Endothelial cell (in vitro differentiated cells): ENCODE measurements at regions not wholly inside any gene's neighbourhood (a gene's known extent, or its start where the extent isn't known, plus 50 kb on each side); places are given as distances from the start of the nearest gene placed in this dataset.
A peak's percentile ranks its signal among the peaks of the same experiment; 100 is the strongest.

Experiments
- DNase-seq: peaks from one replicate; pipeline ENCODE4 v3.0.0; 2021; ENCODE audit warnings: low spot score
- H3K27ac Mint-ChIP-seq: one replicate; pipeline ENCODE4 v1.8.0; 2021; ENCODE audit warnings: mixed read lengths, inconsistent platforms; ENCODE audit not compliant: unreplicated experiment
- H3K27me3 Mint-ChIP-seq: one replicate; pipeline ENCODE4 v1.8.0; 2021; ENCODE audit warnings: mild to moderate bottlenecking, moderate library complexity, mixed read lengths, inconsistent platforms; ENCODE audit not compliant: unreplicated experiment
- H3K36me3 Mint-ChIP-seq: one replicate; pipeline ENCODE4 v1.8.0; 2021; ENCODE audit warnings: mild to moderate bottlenecking, low read depth, mixed read lengths, inconsistent platforms; ENCODE audit not compliant: unreplicated experiment
- H3K4me1 Mint-ChIP-seq: one replicate; pipeline ENCODE4 v1.8.0; 2021; ENCODE audit warnings: mild to moderate bottlenecking, mixed read lengths, inconsistent platforms; ENCODE audit not compliant: unreplicated experiment
- H3K4me3 Mint-ChIP-seq: one replicate; pipeline ENCODE4 v1.8.0; 2021; ENCODE audit warnings: mild to moderate bottlenecking, mixed read lengths, inconsistent platforms; ENCODE audit not compliant: unreplicated experiment
- H3K9me3 Mint-ChIP-seq: one replicate; pipeline ENCODE4 v1.8.0; 2021; ENCODE audit warnings: mixed read lengths, inconsistent platforms; ENCODE audit not compliant: unreplicated experiment
- TF ChIP-seq, protein P1 (sequence below): fragments of 200-600 bp; sonication (generic); IDR thresholded peaks from one replicate; pipeline ENCODE4 v1.5.0; 2021; ENCODE audit warnings: antibody characterized with exemption; ENCODE audit not compliant: unreplicated experiment

DNA sequence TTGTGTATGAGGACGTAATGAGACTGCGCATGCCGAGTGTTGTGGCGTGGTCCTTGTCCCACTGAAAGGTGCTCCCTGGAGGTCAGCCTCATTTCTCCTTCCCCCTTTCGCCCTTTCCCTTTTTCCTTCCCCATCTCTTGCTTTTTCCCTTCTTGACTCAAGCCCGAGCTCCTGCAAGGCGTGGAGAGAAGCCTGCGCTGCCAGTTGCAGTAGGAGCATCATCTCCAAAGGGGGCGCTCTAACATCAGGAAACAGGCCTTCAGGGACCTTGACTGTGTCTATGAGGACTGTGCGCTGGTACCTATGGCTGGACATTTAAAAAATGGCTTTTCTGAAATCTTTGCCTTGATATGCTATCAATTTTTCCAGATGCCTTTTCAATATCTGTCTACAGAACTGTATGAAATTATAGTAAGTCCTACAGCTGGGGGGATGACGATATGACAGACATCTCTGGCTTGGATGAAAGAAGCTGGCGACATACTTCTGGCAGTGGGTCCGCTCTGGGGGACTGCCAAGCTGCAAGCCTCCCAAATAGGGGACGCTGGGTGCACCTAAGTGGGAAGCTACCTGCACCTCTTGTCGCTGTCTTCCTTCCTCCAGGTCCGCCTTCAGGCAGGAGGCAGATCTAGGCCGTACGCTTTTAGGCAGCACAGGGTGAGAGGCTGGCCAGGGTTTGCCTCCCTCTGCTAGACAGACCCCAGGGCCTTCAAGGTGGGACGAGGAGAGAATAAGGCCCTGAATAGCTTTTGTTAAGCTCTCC lies 96.5 kb downstream of the NXPE2 start:
- no peaks in the 10 kb centered on the region for H3K36me3 Mint-ChIP-seq
- TF ChIP-seq, protein P1, sequence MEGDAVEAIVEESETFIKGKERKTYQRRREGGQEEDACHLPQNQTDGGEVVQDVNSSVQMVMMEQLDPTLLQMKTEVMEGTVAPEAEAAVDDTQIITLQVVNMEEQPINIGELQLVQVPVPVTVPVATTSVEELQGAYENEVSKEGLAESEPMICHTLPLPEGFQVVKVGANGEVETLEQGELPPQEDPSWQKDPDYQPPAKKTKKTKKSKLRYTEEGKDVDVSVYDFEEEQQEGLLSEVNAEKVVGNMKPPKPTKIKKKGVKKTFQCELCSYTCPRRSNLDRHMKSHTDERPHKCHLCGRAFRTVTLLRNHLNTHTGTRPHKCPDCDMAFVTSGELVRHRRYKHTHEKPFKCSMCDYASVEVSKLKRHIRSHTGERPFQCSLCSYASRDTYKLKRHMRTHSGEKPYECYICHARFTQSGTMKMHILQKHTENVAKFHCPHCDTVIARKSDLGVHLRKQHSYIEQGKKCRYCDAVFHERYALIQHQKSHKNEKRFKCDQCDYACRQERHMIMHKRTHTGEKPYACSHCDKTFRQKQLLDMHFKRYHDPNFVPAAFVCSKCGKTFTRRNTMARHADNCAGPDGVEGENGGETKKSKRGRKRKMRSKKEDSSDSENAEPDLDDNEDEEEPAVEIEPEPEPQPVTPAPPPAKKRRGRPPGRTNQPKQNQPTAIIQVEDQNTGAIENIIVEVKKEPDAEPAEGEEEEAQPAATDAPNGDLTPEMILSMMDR, result peak; percentile 87
- DNase-seq, result peak; percentile 82
- no peak overlapping the region for H3K4me3 Mint-ChIP-seq
- no peaks in the 10 kb centered on the region for H3K27me3 Mint-ChIP-seq
- peaks cover 13% of the 10 kb centered on the region for H3K4me1 Mint-ChIP-seq
- no peaks in the 10 kb centered on the region for H3K9me3 Mint-ChIP-seq
- H3K27ac Mint-ChIP-seq, result no peak overlapping the region

DNA sequence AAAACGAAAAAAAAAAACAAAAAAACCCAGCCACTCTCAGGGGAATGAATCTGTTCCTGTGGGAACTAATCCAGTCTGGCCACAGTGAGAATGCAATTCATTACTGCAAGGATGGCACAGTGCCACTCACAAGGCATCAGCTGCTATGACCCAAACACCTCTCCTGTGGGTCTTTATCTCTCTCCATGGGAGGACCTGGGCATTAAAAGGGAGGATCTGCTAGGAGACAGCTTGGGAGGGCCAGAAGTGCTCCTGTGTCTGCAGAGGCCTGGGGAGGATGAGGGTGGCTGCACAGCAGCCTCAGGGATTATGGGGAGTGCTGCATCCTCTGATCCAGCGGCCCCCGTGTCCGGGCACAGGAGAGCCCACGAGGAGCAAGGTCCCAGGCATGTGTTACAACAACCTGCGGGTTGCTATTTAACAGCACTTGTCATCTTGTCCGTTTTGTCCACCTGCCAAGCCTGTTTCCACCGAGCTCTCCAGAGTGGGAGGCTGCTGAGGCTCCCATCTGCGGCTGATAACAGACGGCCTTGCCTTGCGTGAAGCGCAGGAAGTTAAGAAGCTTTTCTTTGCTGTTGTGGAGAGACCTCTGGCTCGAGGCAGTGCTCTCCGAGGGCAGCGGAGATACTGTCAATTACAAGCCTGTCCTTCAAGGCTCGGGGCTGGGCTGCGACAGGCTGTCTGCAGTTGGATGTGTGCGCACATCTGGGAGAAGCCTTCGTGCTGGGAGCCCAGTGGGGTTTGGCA lies 97.7 kb downstream of the NXPE2 start:
- H3K27me3 Mint-ChIP-seq, result no peaks in the 10 kb centered on the region
- H3K36me3 Mint-ChIP-seq, result no peaks in the 10 kb centered on the region

DNA sequence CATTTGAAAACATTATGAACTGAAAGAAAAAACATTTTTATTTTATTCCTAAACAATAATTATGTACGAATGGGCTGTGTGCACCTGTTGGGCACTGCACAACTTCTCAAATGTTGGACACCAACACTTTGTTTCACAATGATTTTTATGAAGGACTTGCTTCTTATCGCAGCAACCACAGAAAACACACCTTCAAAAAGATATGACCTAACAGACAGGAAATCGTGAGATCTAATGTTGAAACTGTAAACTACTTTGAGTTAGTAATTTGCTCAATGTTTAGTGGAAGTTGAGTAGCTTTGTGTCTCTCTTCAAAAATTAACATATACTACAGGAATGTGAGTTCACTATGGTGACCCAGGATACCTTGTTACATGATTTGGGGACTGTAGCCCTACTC lies 98.6 kb downstream of the NXPE2 start:
- Mint-ChIP-seq H3K9me3 (no peaks in the 10 kb centered on the region), H3K4me1 (peaks cover 24% of the 10 kb centered on the region), H3K27me3 (no peaks in the 10 kb centered on the region), H3K4me3 (no peak overlapping the region), H3K36me3 (no peaks in the 10 kb centered on the region), H3K27ac (no peak overlapping the region)
- DNase-seq, result no peak
- TF ChIP-seq, protein P1, result no peak

More for the DNA sequence above, 97.7 kb downstream of the NXPE2 start:
- H3K4me3 Mint-ChIP-seq, result no peak overlapping the region
- H3K27ac Mint-ChIP-seq, result no peak overlapping the region
- TF ChIP-seq, protein P1, result no peak
- peaks cover 24% of the 10 kb centered on the region for H3K4me1 Mint-ChIP-seq
- H3K9me3 Mint-ChIP-seq, result no peaks in the 10 kb centered on the region
- DNase-seq, result no peak

DNA sequence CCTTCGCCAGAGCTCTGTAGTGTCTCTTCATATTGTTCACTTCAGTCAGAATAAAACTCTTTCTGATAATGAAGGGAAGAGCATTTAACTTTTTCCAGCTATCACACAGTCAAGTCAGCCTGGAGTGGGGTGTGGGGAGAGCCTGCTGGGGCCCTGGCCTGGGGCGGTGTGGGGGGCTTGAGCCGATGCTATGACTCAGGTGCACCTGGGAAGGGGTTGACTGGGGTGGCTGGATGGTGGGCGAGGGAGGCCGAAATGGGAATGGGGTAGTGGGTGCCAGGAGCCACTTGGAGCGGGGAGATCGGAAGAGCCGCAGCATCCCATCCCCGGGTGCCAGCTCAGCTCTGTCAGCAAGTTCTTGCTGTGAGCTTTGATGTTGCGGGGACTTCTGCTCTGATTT lies 100.9 kb downstream of the NXPE2 start:
- H3K27me3 Mint-ChIP-seq, result no peaks in the 10 kb centered on the region
- H3K4me1 Mint-ChIP-seq, result peaks cover 17% of the 10 kb centered on the region
- no peak overlapping the region for H3K4me3 Mint-ChIP-seq
- no peaks in the 10 kb centered on the region for H3K9me3 Mint-ChIP-seq
- TF ChIP-seq, protein P1, result no peak
- H3K36me3 Mint-ChIP-seq, result no peaks in the 10 kb centered on the region
- DNase-seq, result no peak
- H3K27ac Mint-ChIP-seq, result no peak overlapping the region
